GM12878 (cell line): ENCODE measurements at regions not wholly inside any gene's neighbourhood (a gene's known extent, or its start where the extent isn't known, plus 50 kb on each side); places are given as distances from the start of the nearest gene placed in this dataset.

Experiments used
- ATAC-seq: fragments of 200-7000 bp; cut with Tn5 transposase; 3 replicates; pipeline ENCODE4 v1.9.1; 2020; ENCODE audit warnings: mild to moderate bottlenecking, moderate library complexity
- BruUV-seq: library from RNA; stranded (reverse); fragments of 400-500 nt; replicated peaks from 2 replicates; lab custom pipeline; 2021; lab: Mats Ljungman, UMichigan
- CTCF ChIA-PET: fragments of 300-600 bp; sonication (Branson Sonifier 250); formaldehyde crosslinking; extraction: SDS; loops from one replicate; lab custom pipeline; 2021; ENCODE audit warnings: inconsistent platforms; lab: Yijun Ruan, JAX
- POLR2A ChIA-PET: fragments of 350-600 bp; formaldehyde crosslinking; extraction: SDS; loops from one replicate; lab custom pipeline; 2021; ENCODE audit warnings: inconsistent platforms; lab: Charles Lee
- RAD21 ChIA-PET: fragments of 300-600 bp; sonication (Branson Sonifier 250); formaldehyde crosslinking; loops from one replicate; lab custom pipeline; 2023; ENCODE audit warnings: antibody characterized with exemption; ENCODE audit not compliant: unreplicated experiment; lab: Charles Lee
- SMC1A ChIA-PET: fragments of 300-600 bp; sonication (Branson Sonifier 250); formaldehyde crosslinking; loops from one replicate; lab custom pipeline; 2023; ENCODE audit not compliant: unreplicated experiment, uncharacterized antibody; lab: Charles Lee
- DNase-seq: peaks from one replicate; pipeline ENCODE4 v3.0.0-alpha.2; 2011; ENCODE audit warnings: low read depth, low spot score
- FAIRE-seq: peaks from 3 replicates; lab custom pipeline; 2011; peaks lifted over from hg19 to GRCh38; lab: Jason Lieb, UNC
- H2AFZ ChIP-seq: 2 replicates; pipeline ENCODE4 v1.6.0; 2011; ENCODE audit warnings: low read depth, low read length, control low read depth; ENCODE audit not compliant: control insufficient read depth
- H3K27ac ChIP-seq: 2 replicates; pipeline ENCODE4 v1.5.1; 2011; ENCODE audit warnings: control low read depth; ENCODE audit not compliant: control insufficient read depth, insufficient read depth
- H3K27me3 ChIP-seq, 2 experiments: replicated peaks in 1 of 2; 2 replicates each; pipeline versions ENCODE4 v1.6.0 to v1.6.1; 2011; ENCODE audit warnings: low read length in 1 of 2; ENCODE audit not compliant: control insufficient read depth in 2 of 2, insufficient read depth in 2 of 2
- H3K36me3 ChIP-seq, 2 experiments: 2 replicates each; pipeline ENCODE4 v1.5.1; 2011; ENCODE audit warnings: low read length in 1 of 2; ENCODE audit not compliant: control insufficient read depth in 2 of 2, insufficient read depth in 2 of 2
- H3K4me1 ChIP-seq: 2 replicates; pipeline ENCODE4 v1.6.1; 2011; ENCODE audit warnings: mild to moderate bottlenecking, low read length, moderate library complexity, mixed read lengths; ENCODE audit not compliant: control insufficient read depth, insufficient read depth
- H3K4me2 ChIP-seq: 2 replicates; pipeline ENCODE4 v1.6.0; 2011; ENCODE audit warnings: control low read depth; ENCODE audit not compliant: control insufficient read depth, insufficient read depth
- H3K4me3 ChIP-seq: fragments of 200-600 bp; sonication (generic); 2 replicates; pipeline ENCODE4 v1.5.1; 2016
- H3K79me2 ChIP-seq: 2 replicates; pipeline ENCODE4 v1.6.0; 2011; ENCODE audit warnings: low read length; ENCODE audit not compliant: control insufficient read depth, insufficient read depth
- H3K9ac ChIP-seq: 2 replicates; pipeline ENCODE4 v1.8.0; 2011; ENCODE audit warnings: low read length, control low read depth, mixed read lengths; ENCODE audit not compliant: control insufficient read depth, insufficient read depth
- H3K9me3 ChIP-seq: replicated peaks from 3 replicates; pipeline ENCODE4 v1.5.1; 2011; ENCODE audit warnings: mild to moderate bottlenecking, low read length; ENCODE audit not compliant: control insufficient read depth, insufficient read depth
- H4K20me1 ChIP-seq: 2 replicates; pipeline ENCODE4 v1.6.0; 2011; ENCODE audit not compliant: control insufficient read depth, insufficient read depth
- CBFB ChIP-seq: IDR thresholded peaks from 2 replicates; pipeline ENCODE4 v1.6.1; 2016; ENCODE audit warnings: antibody characterized with exemption, low read depth
- EED ChIP-seq: sonication (generic); IDR thresholded peaks from 2 replicates; pipeline ENCODE4 v1.6.1; 2016; ENCODE audit warnings: antibody characterized with exemption, low read depth
- HDAC2 ChIP-seq: fragments of 200-600 bp; sonication (generic); IDR thresholded peaks from 2 replicates; pipeline ENCODE4 v1.6.1; 2017
- HDGF ChIP-seq: fragments of 450-650 bp; IDR thresholded peaks from 2 replicates; pipeline ENCODE4 v1.6.1; 2016; ENCODE audit warnings: antibody characterized with exemption
- WRNIP1 ChIP-seq: IDR thresholded peaks from 2 replicates; pipeline ENCODE4 v1.6.1; 2011; ENCODE audit warnings: low read depth, low read length, improper control_type of control experiment, borderline replicate concordance
- YY1 ChIP-seq: IDR thresholded peaks from 2 replicates; pipeline ENCODE4 v1.6.1; 2011; ENCODE audit warnings: low read depth, mild to moderate bottlenecking, low read length
- ZBED1 ChIP-seq: IDR thresholded peaks from 2 replicates; pipeline ENCODE4 v1.6.1; 2016; ENCODE audit warnings: borderline replicate concordance
- WGBS: methylation state at CpG from one replicate; pipeline ENCODE4 v1.1.6; 2016; ENCODE audit warnings: low lambda C conversion rate; ENCODE audit not compliant: insufficient replicate concordance, insufficient coverage; ENCODE audit errors: missing lambda C conversion rate; 5-methylcytosine and 5-hydroxymethylcytosine counted together
- in situ Hi-C: fragments of 300-500 bp; cut with MboI; formaldehyde crosslinking; loops from 9 replicates; pipeline ENCODE4 v1.14.3; 2018; ENCODE audit warnings: mixed read lengths
- intact Hi-C: fragments of 100-400 bp; cut with micrococcal nuclease; formaldehyde crosslinking; loops from one replicate; pipeline ENCODE4 v1.14.2; 2022; ENCODE audit not compliant: unreplicated experiment
- TF ChIP-seq, protein P1 (sequence below): fragments of 450-650 bp; IDR thresholded peaks from 2 replicates; pipeline ENCODE4 v1.6.1; 2018; ENCODE audit warnings: borderline replicate concordance, mild to moderate bottlenecking; ENCODE audit not compliant: partially characterized antibody
- TF ChIP-seq, protein P2 (sequence below): fragments of 450-650 bp; IDR thresholded peaks from 2 replicates; pipeline ENCODE4 v1.6.1; 2018; ENCODE audit warnings: mild to moderate bottlenecking, low read depth, moderate library complexity; ENCODE audit not compliant: partially characterized antibody

DNA sequence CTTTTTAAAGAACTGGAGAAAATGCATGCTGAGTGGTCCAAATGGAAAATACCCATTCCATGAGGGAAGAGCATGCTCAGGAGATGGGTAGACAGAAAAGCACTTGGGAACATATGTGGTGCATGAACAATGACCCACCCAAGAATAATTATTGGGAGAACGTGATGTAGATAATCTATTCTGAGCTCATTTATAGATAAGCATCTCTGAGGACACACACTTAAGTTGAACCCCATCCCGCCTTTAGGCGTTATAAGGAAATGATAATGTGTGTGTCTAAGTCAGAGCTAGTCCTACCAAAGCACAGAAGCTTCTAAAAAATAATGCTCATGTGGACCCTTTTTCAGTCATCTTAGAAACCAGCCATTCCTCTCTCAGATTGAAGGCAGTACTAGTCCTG, 189.9 kb downstream of the KTN1 start:
- ChIA-PET POLR2A (no interaction called here), SMC1A (interaction anchor here (0.7 to 2.6 kb wide), 5 partner anchors 9 to 38 kb away, joined by 3 to 7 read pairs (median 4); no protein-coding TSS in a partner anchor), RAD21 (no interaction called here), CTCF (interaction anchor here (1.1 kb wide), 1 partner anchor 12 kb away, joined by 3 read pairs; no protein-coding TSS in a partner anchor)
- H3K4me2 ChIP-seq = no peak overlapping the region
- ATAC-seq = no peak
- in situ Hi-C loops (no loop called here), intact Hi-C loops (no loop called here)
- H3K79me2 ChIP-seq = no peaks in the 10 kb centered on the region
- no peaks in the 10 kb centered on the region for H3K4me1 ChIP-seq
- H2AFZ ChIP-seq = no peak overlapping the region
- TF ChIP-seq, protein P1, sequence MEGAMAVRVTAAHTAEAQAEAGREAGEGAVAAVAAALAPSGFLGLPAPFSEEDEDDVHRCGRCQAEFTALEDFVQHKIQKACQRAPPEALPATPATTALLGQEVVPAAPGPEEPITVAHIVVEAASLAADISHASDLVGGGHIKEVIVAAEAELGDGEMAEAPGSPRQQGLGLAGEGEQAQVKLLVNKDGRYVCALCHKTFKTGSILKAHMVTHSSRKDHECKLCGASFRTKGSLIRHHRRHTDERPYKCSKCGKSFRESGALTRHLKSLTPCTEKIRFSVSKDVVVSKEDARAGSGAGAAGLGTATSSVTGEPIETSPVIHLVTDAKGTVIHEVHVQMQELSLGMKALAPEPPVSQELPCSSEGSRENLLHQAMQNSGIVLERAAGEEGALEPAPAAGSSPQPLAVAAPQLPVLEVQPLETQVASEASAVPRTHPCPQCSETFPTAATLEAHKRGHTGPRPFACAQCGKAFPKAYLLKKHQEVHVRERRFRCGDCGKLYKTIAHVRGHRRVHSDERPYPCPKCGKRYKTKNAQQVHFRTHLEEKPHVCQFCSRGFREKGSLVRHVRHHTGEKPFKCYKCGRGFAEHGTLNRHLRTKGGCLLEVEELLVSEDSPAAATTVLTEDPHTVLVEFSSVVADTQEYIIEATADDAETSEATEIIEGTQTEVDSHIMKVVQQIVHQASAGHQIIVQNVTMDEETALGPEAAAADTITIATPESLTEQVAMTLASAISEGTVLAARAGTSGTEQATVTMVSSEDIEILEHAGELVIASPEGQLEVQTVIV = no peak
- TF ChIP-seq YY1 (no peak), WRNIP1 (no peak), CBFB (no peak), EED (no peak), HDGF (no peak), ZBED1 (no peak), HDAC2 (no peak)
- TF ChIP-seq, protein P2, sequence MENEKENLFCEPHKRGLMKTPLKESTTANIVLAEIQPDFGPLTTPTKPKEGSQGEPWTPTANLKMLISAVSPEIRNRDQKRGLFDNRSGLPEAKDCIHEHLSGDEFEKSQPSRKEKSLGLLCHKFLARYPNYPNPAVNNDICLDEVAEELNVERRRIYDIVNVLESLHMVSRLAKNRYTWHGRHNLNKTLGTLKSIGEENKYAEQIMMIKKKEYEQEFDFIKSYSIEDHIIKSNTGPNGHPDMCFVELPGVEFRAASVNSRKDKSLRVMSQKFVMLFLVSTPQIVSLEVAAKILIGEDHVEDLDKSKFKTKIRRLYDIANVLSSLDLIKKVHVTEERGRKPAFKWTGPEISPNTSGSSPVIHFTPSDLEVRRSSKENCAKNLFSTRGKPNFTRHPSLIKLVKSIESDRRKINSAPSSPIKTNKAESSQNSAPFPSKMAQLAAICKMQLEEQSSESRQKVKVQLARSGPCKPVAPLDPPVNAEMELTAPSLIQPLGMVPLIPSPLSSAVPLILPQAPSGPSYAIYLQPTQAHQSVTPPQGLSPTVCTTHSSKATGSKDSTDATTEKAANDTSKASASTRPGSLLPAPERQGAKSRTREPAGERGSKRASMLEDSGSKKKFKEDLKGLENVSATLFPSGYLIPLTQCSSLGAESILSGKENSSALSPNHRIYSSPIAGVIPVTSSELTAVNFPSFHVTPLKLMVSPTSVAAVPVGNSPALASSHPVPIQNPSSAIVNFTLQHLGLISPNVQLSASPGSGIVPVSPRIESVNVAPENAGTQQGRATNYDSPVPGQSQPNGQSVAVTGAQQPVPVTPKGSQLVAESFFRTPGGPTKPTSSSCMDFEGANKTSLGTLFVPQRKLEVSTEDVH = no peak
- WGBS = 7% methylated on average over 3 of the region's 3 CpGs
- no peak overlapping the region for H3K9ac ChIP-seq
- no peak for DNase-seq
- no peak for FAIRE-seq
- BruUV-seq = no TSS peak
- no peaks in the 10 kb centered on the region for H4K20me1 ChIP-seq
- no peaks in the 10 kb centered on the region for H3K9me3 ChIP-seq
- H3K27me3 ChIP-seq = no peaks in the 10 kb centered on the region
- no peaks in the 10 kb centered on the region for H3K36me3 ChIP-seq
- H3K4me3 ChIP-seq = no peak overlapping the region
- no peak overlapping the region for H3K27ac ChIP-seq
